Skeletal muscle tissue (tissue), 3 donors: ENCODE measurements at regions not wholly inside any gene's neighbourhood (a gene's known extent, or its start where the extent isn't known, plus 50 kb on each side); places are given as distances from the start of the nearest gene placed in this dataset.
"Not testable (repeated sequence)": the region's sequence is repeated elsewhere in the genome, so short reads cannot be mapped to it uniquely, and the experiment has no call there.

Experiments
- H3K27ac ChIP-seq: one replicate; pipeline ENCODE4 v1.7.0; 2013; ENCODE audit warnings: mild to moderate bottlenecking, low read depth, low read length, inconsistent platforms
- H3K27me3 ChIP-seq, 3 donors: one replicate each; pipeline ENCODE4 v1.7.0; 2013; ENCODE audit warnings: low read length in 3 of 3; ENCODE audit not compliant: control insufficient read depth in 3 of 3, insufficient read depth in 3 of 3
- H3K36me3 ChIP-seq, 3 donors: one replicate each; pipeline ENCODE4 v1.7.0; 2013; ENCODE audit warnings: low read length in 3 of 3; ENCODE audit not compliant: control insufficient read depth in 3 of 3, insufficient read depth in 3 of 3
- H3K4me1 ChIP-seq, 3 donors: one replicate each; pipeline ENCODE4 v1.7.0; 2013; ENCODE audit warnings: low read length in 3 of 3, mild to moderate bottlenecking in 3 of 3; ENCODE audit not compliant: control insufficient read depth in 3 of 3, insufficient read depth in 3 of 3
- H3K4me3 ChIP-seq, 3 donors: one replicate each; pipeline ENCODE4 v1.7.0; 2013; ENCODE audit warnings: low read length in 3 of 3
- H3K9ac ChIP-seq, 3 donors: one replicate each; pipeline ENCODE4 v1.7.0; 2013; ENCODE audit warnings: low read length in 3 of 3, mild to moderate bottlenecking in 3 of 3, moderate library complexity in 2 of 3, low read depth in 1 of 3
- H3K9me3 ChIP-seq, 3 donors: one replicate each; pipeline ENCODE4 v1.7.0; 2013; ENCODE audit warnings: low read length in 3 of 3; ENCODE audit not compliant: control insufficient read depth in 3 of 3
- donor health status: Osteomylitis.

GRCh38 chr5:116771466-116772151, 197.0 kb upstream of the SEMA6A start:
- no peaks in the 10 kb centered on the region for H3K9me3 ChIP-seq
- peak overlapping the region; percentile 25 for H3K27ac ChIP-seq
- peaks cover 0 to 3% (median 0%) of the 10 kb centered on the region in 3 donors for H3K4me1 ChIP-seq
- no peaks in the 10 kb centered on the region for H3K36me3 ChIP-seq
- H3K27me3 ChIP-seq = no peaks in the 10 kb centered on the region
- H3K9ac ChIP-seq = no peak overlapping the region
- no peak overlapping the region for H3K4me3 ChIP-seq

GRCh38 chr5:116769953-116770352, 195.3 kb upstream of the SEMA6A start:
- not testable (repeated sequence) for H3K4me3 ChIP-seq, H3K27ac ChIP-seq, H3K4me1 ChIP-seq

GRCh38 chr5:116769470-116769869, 194.8 kb upstream of the SEMA6A start:
- Histone ChIP-seq H3K27me3 (no peaks in the 10 kb centered on the region), H3K9ac (no peak overlapping the region), H3K4me1 (peaks cover 0 to 3% (median 0%) of the 10 kb centered on the region in 3 donors), H3K4me3 (no peak overlapping the region), H3K27ac (no peak overlapping the region), H3K9me3 (no peaks in the 10 kb centered on the region), H3K36me3 (no peaks in the 10 kb centered on the region)

More at GRCh38 chr5:116769953-116770352, 195.3 kb upstream of the SEMA6A start:
- not testable (repeated sequence) for H3K9me3 ChIP-seq, H3K9ac ChIP-seq, H3K27me3 ChIP-seq, H3K36me3 ChIP-seq

- Histone ChIP-seq H3K4me3 (no peak overlapping the region), H3K27me3 (no peaks in the 10 kb centered on the region), H3K9ac (no peak overlapping the region), H3K4me1 (peaks cover 0 to 2% (median 0%) of the 10 kb centered on the region in 3 donors), H3K9me3 (no peaks in the 10 kb centered on the region), H3K36me3 (no peaks in the 10 kb centered on the region), H3K27ac (no peak overlapping the region)
Observed at GRCh38 chr5:116766470-116766947, 191.9 kb upstream of the SEMA6A start.

- Histone ChIP-seq H3K36me3 (no peaks in the 10 kb centered on the region), H3K9me3 (no peaks in the 10 kb centered on the region), H3K27me3 (no peaks in the 10 kb centered on the region), H3K27ac (no peak overlapping the region), H3K9ac (no peak overlapping the region), H3K4me3 (no peak overlapping the region), H3K4me1 (no peaks in the 10 kb centered on the region)
Observed at GRCh38 chr5:116765441-116765840, 190.8 kb upstream of the SEMA6A start.

- no peak overlapping the region for H3K27ac ChIP-seq
- H3K4me1 ChIP-seq = no peaks in the 10 kb centered on the region
- no peak overlapping the region for H3K4me3 ChIP-seq
- H3K36me3 ChIP-seq = no peaks in the 10 kb centered on the region
- no peaks in the 10 kb centered on the region for H3K27me3 ChIP-seq
- H3K9me3 ChIP-seq = no peaks in the 10 kb centered on the region
- H3K9ac ChIP-seq = no peak overlapping the region
Observed at GRCh38 chr5:116764941-116765340, 190.3 kb upstream of the SEMA6A start.

- no peaks in the 10 kb centered on the region for H3K4me1 ChIP-seq
- no peak overlapping the region for H3K4me3 ChIP-seq
- H3K9me3 ChIP-seq = no peaks in the 10 kb centered on the region
- H3K27me3 ChIP-seq = no peaks in the 10 kb centered on the region
- H3K36me3 ChIP-seq = no peaks in the 10 kb centered on the region
- H3K9ac ChIP-seq = no peak overlapping the region
- no peak overlapping the region for H3K27ac ChIP-seq
Observed at GRCh38 chr5:116763987-116764866, 189.6 kb upstream of the SEMA6A start.

GRCh38 chr5:116759860-116760640, 185.4 kb upstream of the SEMA6A start:
- no peak overlapping the region for H3K9ac ChIP-seq
- no peaks in the 10 kb centered on the region for H3K4me1 ChIP-seq
- no peaks in the 10 kb centered on the region for H3K36me3 ChIP-seq
- no peaks in the 10 kb centered on the region for H3K9me3 ChIP-seq
- H3K27ac ChIP-seq = peak overlapping the region; percentile 9
- H3K4me3 ChIP-seq = no peak overlapping the region
- H3K27me3 ChIP-seq = no peaks in the 10 kb centered on the region

- H3K27ac ChIP-seq = no peak overlapping the region
- H3K36me3 ChIP-seq = no peaks in the 10 kb centered on the region
Observed at GRCh38 chr5:116757326-116757725, 182.7 kb upstream of the SEMA6A start.

More at GRCh38 chr5:116757326-116757725, 182.7 kb upstream of the SEMA6A start:
- H3K4me1 ChIP-seq = no peaks in the 10 kb centered on the region
- H3K9ac ChIP-seq = no peak overlapping the region
- no peaks in the 10 kb centered on the region for H3K9me3 ChIP-seq
- no peaks in the 10 kb centered on the region for H3K27me3 ChIP-seq
- H3K4me3 ChIP-seq = no peak overlapping the region
